Fibroblast of lung (primary cell): ENCODE measurements at regions not wholly inside any gene's neighbourhood (a gene's known extent, or its start where the extent isn't known, plus 50 kb on each side); places are given as distances from the start of the nearest gene placed in this dataset.

Source experiments
- EZH2 ChIP-seq: IDR thresholded peaks from 2 replicates; pipeline ENCODE4 v1.5.1; 2012; ENCODE audit warnings: low read length, control low read depth, mild to moderate bottlenecking; ENCODE audit errors: missing control alignments
- TF ChIP-seq, protein P1 (sequence below), 2 donors: IDR thresholded peaks in 1 of 2; conservative IDR thresholded peaks in 1 of 2; 1 replicate in 1 of 2; 2 replicates in 1 of 2; pipeline ENCODE4 v1.5.1; 2011 to 2012; ENCODE audit warnings: low read length in 2 of 2, control low read depth in 1 of 2, inconsistent platforms in 1 of 2, low read depth in 1 of 2, mild to moderate bottlenecking in 1 of 2

- TF ChIP-seq, protein P1, sequence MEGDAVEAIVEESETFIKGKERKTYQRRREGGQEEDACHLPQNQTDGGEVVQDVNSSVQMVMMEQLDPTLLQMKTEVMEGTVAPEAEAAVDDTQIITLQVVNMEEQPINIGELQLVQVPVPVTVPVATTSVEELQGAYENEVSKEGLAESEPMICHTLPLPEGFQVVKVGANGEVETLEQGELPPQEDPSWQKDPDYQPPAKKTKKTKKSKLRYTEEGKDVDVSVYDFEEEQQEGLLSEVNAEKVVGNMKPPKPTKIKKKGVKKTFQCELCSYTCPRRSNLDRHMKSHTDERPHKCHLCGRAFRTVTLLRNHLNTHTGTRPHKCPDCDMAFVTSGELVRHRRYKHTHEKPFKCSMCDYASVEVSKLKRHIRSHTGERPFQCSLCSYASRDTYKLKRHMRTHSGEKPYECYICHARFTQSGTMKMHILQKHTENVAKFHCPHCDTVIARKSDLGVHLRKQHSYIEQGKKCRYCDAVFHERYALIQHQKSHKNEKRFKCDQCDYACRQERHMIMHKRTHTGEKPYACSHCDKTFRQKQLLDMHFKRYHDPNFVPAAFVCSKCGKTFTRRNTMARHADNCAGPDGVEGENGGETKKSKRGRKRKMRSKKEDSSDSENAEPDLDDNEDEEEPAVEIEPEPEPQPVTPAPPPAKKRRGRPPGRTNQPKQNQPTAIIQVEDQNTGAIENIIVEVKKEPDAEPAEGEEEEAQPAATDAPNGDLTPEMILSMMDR (conservative IDR thresholded peaks at IDR 0.05 in 1 of 2, IDR thresholded peaks at IDR 0.05 in 1 of 2; ENCODE audit: low read depth in 1 of 2, low read length in 2 of 2) = no peak
- no peak for TF ChIP-seq EZH2
Observed at GRCh38 chr13:82791035-82791434, 1091.2 kb downstream of the SLITRK1 start.
